NK-92 treated with Interleukin-12 subunit alpha and Interleukin-12 subunit beta, amount 100 ng/mL, for 24 hours (cell line): ENCODE measurements at regions not wholly inside any gene's neighbourhood (a gene's known extent, or its start where the extent isn't known, plus 50 kb on each side); places are given as distances from the start of the nearest gene placed in this dataset.
"Not testable (repeated sequence)": the region's sequence is repeated elsewhere in the genome, so short reads cannot be mapped to it uniquely, and the experiment has no call there.

ENCODE experiments used
- DNase-seq: peaks from one replicate; lab custom pipeline; 2025; lab: John Stamatoyannopoulos, UW

GRCh38 chr9:97179616-97180015 lies 127.8 kb upstream of the CCDC180 start:
- no peak for DNase-seq

- no peak for DNase-seq
Observed at GRCh38 chr9:97176206-97176605, 131.3 kb upstream of the CCDC180 start.

- not testable (repeated sequence) for DNase-seq
Observed at GRCh38 chr9:97168174-97168573, 129.2 kb upstream of the CTSV start.

- not testable (repeated sequence) for DNase-seq
Observed at GRCh38 chr9:97166496-97167138, 127.7 kb upstream of the CTSV start.

GRCh38 chr9:97160255-97160654 lies 121.3 kb upstream of the CTSV start:
- DNase-seq = no peak

- not testable (repeated sequence) for DNase-seq
Observed at GRCh38 chr9:97158722-97159121, 119.8 kb upstream of the CTSV start.

- DNase-seq = not testable (repeated sequence)
Observed at GRCh38 chr9:97155441-97155840, 116.5 kb upstream of the CTSV start.

GRCh38 chr9:97153967-97154366 lies 115.0 kb upstream of the CTSV start:
- no peak for DNase-seq

- DNase-seq = not testable (repeated sequence)
Observed at GRCh38 chr9:97153160-97153559, 114.2 kb upstream of the CTSV start.

- DNase-seq = not testable (repeated sequence)
Observed at GRCh38 chr9:97150471-97150870, 111.5 kb upstream of the CTSV start.

GRCh38 chr9:97148428-97148827 lies 109.5 kb upstream of the CTSV start:
- DNase-seq = not testable (repeated sequence)

- DNase-seq = not testable (repeated sequence)
Observed at GRCh38 chr9:97145680-97146079, 106.7 kb upstream of the CTSV start.

- DNase-seq = no peak
Observed at GRCh38 chr9:97140566-97140965, 101.6 kb upstream of the CTSV start.

- no peak for DNase-seq
Observed at GRCh38 chr9:97136421-97136820, 97.5 kb upstream of the CTSV start.

- not testable (repeated sequence) for DNase-seq
Observed at GRCh38 chr9:97133966-97134365, 95.0 kb upstream of the CTSV start.

GRCh38 chr9:97132865-97133264 lies 93.9 kb upstream of the CTSV start:
- DNase-seq = no peak

GRCh38 chr9:97130864-97131263 lies 91.9 kb upstream of the CTSV start:
- DNase-seq = not testable (repeated sequence)

- DNase-seq = not testable (repeated sequence)
Observed at GRCh38 chr9:97130387-97130786, 91.4 kb upstream of the CTSV start.

- DNase-seq = no peak
Observed at GRCh38 chr9:97128919-97129318, 90.0 kb upstream of the CTSV start.

GRCh38 chr9:97124256-97124655 lies 85.3 kb upstream of the CTSV start:
- no peak for DNase-seq

GRCh38 chr9:97110696-97111095 lies 71.8 kb upstream of the CTSV start:
- DNase-seq = no peak

- DNase-seq = no peak
Observed at GRCh38 chr9:97109194-97109811, 70.4 kb upstream of the CTSV start.

- not testable (repeated sequence) for DNase-seq
Observed at GRCh38 chr9:97105220-97105619, 66.3 kb upstream of the CTSV start.
